Peyer's patch (tissue), 4 donors: ENCODE measurements at regions not wholly inside any gene's neighbourhood (a gene's known extent, or its start where the extent isn't known, plus 50 kb on each side); places are given as distances from the start of the nearest gene placed in this dataset.
"Not testable (repeated sequence)": the region's sequence is repeated elsewhere in the genome, so short reads cannot be mapped to it uniquely, and the experiment has no call there.

ENCODE experiments used
- DNase-seq, 3 donors: peaks; one replicate each; pipeline ENCODE4 v3.0.0-alpha.2; 2017 to 2019
- H3K27ac ChIP-seq, 4 donors: fragments of 200-600 bp; sonication (generic); one replicate each; pipeline ENCODE4 v1.5.1; 2016 to 2019
- H3K27me3 ChIP-seq, 2 donors: fragments of 200-600 bp; sonication (generic); one replicate each; pipeline ENCODE4 v1.5.1; 2019
- H3K36me3 ChIP-seq, 3 donors: fragments of 200-600 bp; sonication (generic); one replicate each; pipeline ENCODE4 v1.5.1; 2016 to 2019
- H3K4me1 ChIP-seq, 4 donors: fragments of 200-600 bp; sonication (generic); one replicate each; pipeline ENCODE4 v1.5.1; 2016 to 2019
- H3K4me3 ChIP-seq, 4 donors: fragments of 200-600 bp; sonication (generic); 1 replicate in 3 of 4; 2 replicates in 1 of 4; pipeline ENCODE4 v1.5.1; 2016 to 2019; ENCODE audit warnings: mild to moderate bottlenecking in 1 of 4
- H3K9me3 ChIP-seq, 4 donors: fragments of 200-600 bp; sonication (generic); one replicate each; pipeline ENCODE4 v1.5.1; 2016 to 2019; ENCODE audit warnings: mild to moderate bottlenecking in 1 of 4
- POLR2A ChIP-seq, 2 donors: fragments of 450-650 bp; IDR thresholded peaks; one replicate each; pipeline ENCODE4 v1.5.1; 2017; ENCODE audit warnings: antibody characterized with exemption in 2 of 2, mild to moderate bottlenecking in 2 of 2, moderate library complexity in 2 of 2
- TF ChIP-seq, protein P1 (sequence below), 6 experiments: fragments of 450-650 bp in 4 of 6; fragments of 200-600 bp in 2 of 6; sonication (generic) in 1 of 6; IDR thresholded peaks; one replicate each; pipeline ENCODE4 v1.5.1; 2017 to 2019; ENCODE audit warnings: antibody characterized with exemption in 6 of 6, mild to moderate bottlenecking in 3 of 6, moderate library complexity in 1 of 6

DNA sequence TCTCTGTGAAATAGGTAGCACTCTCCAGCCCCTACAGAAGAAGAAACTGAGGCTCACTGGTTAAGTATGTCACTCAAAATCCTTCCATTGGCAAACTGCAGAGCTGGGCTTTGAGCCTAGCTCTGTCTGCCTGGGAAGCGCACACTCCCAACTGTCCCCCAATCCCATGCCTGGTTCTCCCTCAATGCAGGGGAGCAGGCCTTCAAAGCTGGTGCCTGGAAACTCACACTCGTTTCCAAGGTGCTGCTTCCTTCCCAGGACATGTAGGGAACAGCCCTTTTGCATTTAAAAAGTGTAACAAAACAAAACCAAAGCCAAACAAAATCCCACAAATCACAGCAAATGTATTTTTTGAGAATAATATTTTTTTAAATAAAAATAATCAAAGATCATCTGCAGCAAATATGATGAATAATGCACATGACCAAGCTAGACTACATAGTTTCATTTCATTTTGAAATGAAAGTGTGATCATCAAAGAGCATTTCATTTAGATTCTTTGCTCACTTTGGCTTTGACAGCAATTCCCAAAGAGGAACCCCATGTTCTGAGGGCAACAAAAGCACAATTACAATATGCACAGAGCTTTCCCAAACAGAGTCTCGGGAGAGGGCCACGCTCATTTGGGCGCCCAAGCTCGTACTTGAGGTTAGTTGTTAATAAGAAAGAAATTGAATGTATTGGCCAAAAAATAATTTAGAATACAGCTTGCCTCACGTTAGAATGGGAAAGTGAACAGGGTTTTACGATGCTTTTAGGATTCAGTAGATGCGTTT is 96.7 kb upstream of the ACKR3 start:
- Histone ChIP-seq H3K36me3 (no peaks in the 10 kb centered on the region), H3K27ac (no peak overlapping the region), H3K4me1 (no peaks in the 10 kb centered on the region), H3K9me3 (no peaks in the 10 kb centered on the region), H3K27me3 (no peaks in the 10 kb centered on the region), H3K4me3 (no peak overlapping the region)
- DNase-seq: no peak
- no peak for TF ChIP-seq POLR2A (IDR thresholded peaks at IDR 0.05)
- TF ChIP-seq, protein P1, sequence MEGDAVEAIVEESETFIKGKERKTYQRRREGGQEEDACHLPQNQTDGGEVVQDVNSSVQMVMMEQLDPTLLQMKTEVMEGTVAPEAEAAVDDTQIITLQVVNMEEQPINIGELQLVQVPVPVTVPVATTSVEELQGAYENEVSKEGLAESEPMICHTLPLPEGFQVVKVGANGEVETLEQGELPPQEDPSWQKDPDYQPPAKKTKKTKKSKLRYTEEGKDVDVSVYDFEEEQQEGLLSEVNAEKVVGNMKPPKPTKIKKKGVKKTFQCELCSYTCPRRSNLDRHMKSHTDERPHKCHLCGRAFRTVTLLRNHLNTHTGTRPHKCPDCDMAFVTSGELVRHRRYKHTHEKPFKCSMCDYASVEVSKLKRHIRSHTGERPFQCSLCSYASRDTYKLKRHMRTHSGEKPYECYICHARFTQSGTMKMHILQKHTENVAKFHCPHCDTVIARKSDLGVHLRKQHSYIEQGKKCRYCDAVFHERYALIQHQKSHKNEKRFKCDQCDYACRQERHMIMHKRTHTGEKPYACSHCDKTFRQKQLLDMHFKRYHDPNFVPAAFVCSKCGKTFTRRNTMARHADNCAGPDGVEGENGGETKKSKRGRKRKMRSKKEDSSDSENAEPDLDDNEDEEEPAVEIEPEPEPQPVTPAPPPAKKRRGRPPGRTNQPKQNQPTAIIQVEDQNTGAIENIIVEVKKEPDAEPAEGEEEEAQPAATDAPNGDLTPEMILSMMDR (IDR thresholded peaks at IDR 0.05): no peak

DNA sequence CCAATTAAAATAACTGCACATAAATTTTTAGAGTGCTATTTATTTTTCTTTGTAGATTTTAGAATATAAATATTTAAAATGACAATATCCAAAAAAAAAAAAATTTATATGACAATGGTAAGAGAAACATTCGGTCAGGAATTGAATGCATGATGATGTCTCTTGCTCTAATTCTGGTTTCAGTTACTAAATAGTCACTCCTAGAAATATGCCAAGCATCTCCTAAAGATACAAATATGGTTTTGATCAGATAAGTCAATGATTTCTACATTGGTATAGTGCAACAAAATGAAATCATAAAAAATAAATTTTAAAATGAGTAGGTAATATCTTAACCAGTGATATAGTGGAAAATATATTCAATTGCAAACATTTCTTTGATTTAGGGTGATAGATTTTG is 95.9 kb upstream of the ACKR3 start:
- TF ChIP-seq POLR2A (IDR thresholded peaks at IDR 0.05): no peak
- TF ChIP-seq, protein P1 (IDR thresholded peaks at IDR 0.05): no peak
- H3K36me3 ChIP-seq: no peaks in the 10 kb centered on the region
- no peak overlapping the region for H3K4me3 ChIP-seq
- H3K27ac ChIP-seq: no peak overlapping the region
- H3K27me3 ChIP-seq: no peaks in the 10 kb centered on the region
- no peaks in the 10 kb centered on the region for H3K9me3 ChIP-seq
- H3K4me1 ChIP-seq: no peaks in the 10 kb centered on the region
- DNase-seq: no peak

DNA sequence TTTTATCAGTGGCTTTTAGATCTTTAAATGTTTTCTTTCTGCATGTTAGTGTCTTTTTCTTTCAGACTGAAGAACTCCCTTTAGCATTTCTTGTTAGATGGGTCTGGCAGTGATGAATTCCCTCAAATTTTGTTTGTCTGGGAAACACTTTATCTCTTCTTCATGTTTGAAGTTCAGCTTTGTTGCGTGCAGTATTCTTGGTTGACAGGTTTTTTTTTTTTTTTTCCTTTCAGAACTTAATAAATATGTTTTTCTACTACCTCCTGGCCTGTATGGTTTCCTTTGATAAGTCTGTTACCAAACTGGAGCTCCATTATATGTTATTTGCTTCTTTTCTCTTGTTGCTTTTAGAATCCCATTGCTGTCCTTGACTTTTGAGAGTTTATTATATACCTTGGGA is 89.8 kb upstream of the ACKR3 start:
- DNase-seq: no peak
- Histone ChIP-seq H3K4me3 (no peak overlapping the region), H3K27ac (no peak overlapping the region), H3K27me3 (no peaks in the 10 kb centered on the region), H3K36me3 (no peaks in the 10 kb centered on the region), H3K9me3 (no peaks in the 10 kb centered on the region), H3K4me1 (no peaks in the 10 kb centered on the region)
- TF ChIP-seq, protein P1 (IDR thresholded peaks at IDR 0.05): no peak
- no peak for TF ChIP-seq POLR2A (IDR thresholded peaks at IDR 0.05)

DNA sequence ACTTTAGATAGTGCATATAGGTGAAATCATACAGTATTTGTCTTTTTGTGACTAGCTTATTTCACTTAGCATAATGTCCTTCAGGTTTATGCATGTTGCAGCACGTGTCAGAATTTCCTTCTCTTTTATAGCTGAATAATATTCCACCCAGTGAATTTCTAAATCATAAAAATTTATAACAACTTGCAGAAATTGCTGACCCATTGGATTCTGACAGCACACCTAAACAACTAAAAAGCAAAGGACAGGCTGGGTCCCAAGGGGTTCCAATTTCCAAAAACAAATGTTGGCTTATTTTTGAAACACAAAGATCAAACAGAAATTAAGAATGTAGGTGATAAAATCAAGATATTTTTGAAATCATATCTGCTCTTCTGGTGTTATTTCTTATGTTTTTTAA is 86.5 kb upstream of the ACKR3 start:
- no peak overlapping the region for H3K27ac ChIP-seq
- H3K4me1 ChIP-seq: no peaks in the 10 kb centered on the region
- TF ChIP-seq POLR2A (IDR thresholded peaks at IDR 0.05): no peak
- TF ChIP-seq, protein P1 (IDR thresholded peaks at IDR 0.05): no peak
- H3K27me3 ChIP-seq: no peaks in the 10 kb centered on the region
- DNase-seq: no peak
- no peaks in the 10 kb centered on the region for H3K9me3 ChIP-seq
- H3K4me3 ChIP-seq: no peak overlapping the region
- no peaks in the 10 kb centered on the region for H3K36me3 ChIP-seq

DNA sequence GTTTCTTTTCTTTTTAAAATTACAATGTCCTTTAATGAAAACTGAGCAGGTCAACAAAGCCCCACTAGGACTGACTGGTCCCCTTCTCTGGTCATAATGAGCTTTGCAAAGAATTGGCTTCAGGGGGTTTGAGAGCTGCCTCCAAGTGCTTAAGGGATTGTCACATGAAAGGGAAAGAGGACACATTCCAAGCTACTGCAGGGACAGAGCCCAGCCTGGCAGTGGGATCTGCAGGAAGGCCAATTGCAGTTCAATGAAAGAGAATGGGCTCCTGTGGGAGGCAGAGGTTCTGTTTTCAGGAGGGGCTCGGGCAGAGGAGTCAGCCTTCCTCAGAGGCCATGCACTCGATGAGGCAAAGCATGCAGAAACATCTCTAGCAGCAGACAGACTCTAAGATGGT is 84.1 kb upstream of the ACKR3 start:
- no peaks in the 10 kb centered on the region for H3K36me3 ChIP-seq
- TF ChIP-seq, protein P1 (IDR thresholded peaks at IDR 0.05): no peak
- no peak for TF ChIP-seq POLR2A (IDR thresholded peaks at IDR 0.05)
- H3K4me3 ChIP-seq: no peak overlapping the region
- DNase-seq: no peak
- H3K9me3 ChIP-seq: no peaks in the 10 kb centered on the region
- no peak overlapping the region for H3K27ac ChIP-seq
- no peaks in the 10 kb centered on the region for H3K4me1 ChIP-seq
- H3K27me3 ChIP-seq: no peaks in the 10 kb centered on the region

DNA sequence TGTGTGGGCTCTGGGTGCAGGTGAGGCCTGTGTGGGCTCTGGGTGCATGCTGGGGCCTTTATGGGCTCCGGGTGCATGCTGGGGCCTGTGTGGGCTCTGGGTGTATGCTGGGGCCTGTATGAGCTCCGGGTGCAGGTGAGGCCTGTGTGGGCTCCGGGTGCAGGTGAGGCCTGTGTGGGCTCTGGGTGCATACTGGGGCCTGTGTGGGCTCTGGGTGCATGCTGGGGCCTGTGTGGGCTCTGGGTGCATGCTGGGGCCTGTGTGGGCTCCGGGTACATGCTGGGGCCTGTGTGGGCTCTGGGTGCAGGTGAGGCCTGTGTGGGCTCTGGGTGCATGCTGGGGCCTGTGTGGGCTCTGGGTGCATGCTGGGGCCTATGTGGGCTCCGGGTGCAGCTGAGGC is 80.5 kb upstream of the ACKR3 start:
- not testable (repeated sequence) for H3K4me3 ChIP-seq, H3K4me1 ChIP-seq, H3K36me3 ChIP-seq, H3K27ac ChIP-seq, H3K27me3 ChIP-seq, H3K9me3 ChIP-seq, DNase-seq
